ENCODE measurements at regions not wholly inside any gene's neighbourhood (a gene's known extent, or its start where the extent isn't known, plus 50 kb on each side); places are given as distances from the start of the nearest gene placed in this dataset.

DNA sequence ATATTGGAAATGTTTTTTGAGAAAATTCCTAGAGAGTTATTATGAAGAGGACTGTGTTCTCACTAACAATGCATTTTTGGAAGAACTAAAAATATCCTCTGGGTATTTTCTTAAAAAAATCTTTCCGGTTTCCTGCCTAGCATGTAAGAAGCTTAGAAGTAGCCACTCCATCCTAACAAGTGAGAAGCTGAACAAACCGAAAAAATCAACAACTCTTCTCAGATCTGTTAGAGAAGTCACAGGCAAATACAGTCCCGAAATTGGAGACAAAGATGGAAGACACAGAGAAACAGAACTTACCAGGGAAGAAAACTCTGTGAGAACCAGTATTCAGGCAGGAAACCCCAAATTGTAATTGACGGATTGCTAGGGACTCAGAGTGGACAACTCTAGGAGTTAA is 173.0 kb downstream of the KLF12 start:
- Histone ChIP-seq H3K9ac (ENCODE audit: low read length) (no peak overlapping the region), H2AFZ (ENCODE audit: low read depth, low read length, poor library complexity, severe bottlenecking) (no peak overlapping the region), H3K9me2 (ENCODE audit: insufficient read depth) (no peaks in the 10 kb centered on the region), H3K4me2 (ENCODE audit: low read length) (no peak overlapping the region), H3K4me1 (ENCODE audit: control insufficient read depth in 1 of 2, insufficient read depth in 2 of 2, low read length in 2 of 2) (peaks cover 6 to 11% of the 10 kb centered on the region in 2 experiments; a peak in 3 of 4 replicates), H3K36me3 (ENCODE audit: control insufficient read depth in 1 of 2, insufficient read depth in 2 of 2, low read length in 2 of 2) (no peaks in the 10 kb centered on the region), H4K20me1 (ENCODE audit: insufficient read depth) (no peaks in the 10 kb centered on the region), H3K27ac (ENCODE audit: low read depth, low read length) (no peak overlapping the region), H3K79me2 (ENCODE audit: insufficient read depth, low read length) (no peaks in the 10 kb centered on the region), H3K4me3 (replicated peaks in 1 of 2; ENCODE audit: low read depth in 1 of 2, low read length in 2 of 2) (no peak overlapping the region), H3K9me3 (ENCODE audit: control insufficient read depth in 1 of 2, insufficient read depth in 1 of 2, low read depth in 1 of 2, low read length in 2 of 2) (no peaks in the 10 kb centered on the region), H3K27me3 (ENCODE audit: insufficient read depth, low read length) (no peaks in the 10 kb centered on the region)
- intact Hi-C loops (cut with micrococcal nuclease), result no loop called here
- DNase-seq (ENCODE audit: low read depth, low spot score) (no peak), ATAC-seq (no peak)
- TF ChIP-seq CBX3 (IDR thresholded peaks at IDR 0.05; ENCODE audit: low read depth) (no peak), EZH2 (IDR thresholded peaks at IDR 0.05) (no peak), YY1 (IDR thresholded peaks at IDR 0.05; ENCODE audit: extremely low read depth, insufficient replicate concordance, low read depth, low read length) (no peak), TCF7L2 (IDR thresholded peaks at IDR 0.05; ENCODE audit: borderline replicate concordance, extremely low read depth, insufficient read depth, insufficient read length) (no peak), JUND (IDR thresholded peaks at IDR 0.05) (no peak), SIN3A (IDR thresholded peaks at IDR 0.05; ENCODE audit: low read depth) (no peak), POLR2AphosphoS5 (IDR thresholded peaks at IDR 0.05; ENCODE audit: low read depth, low read length) (no peak), CEBPB (IDR thresholded peaks at IDR 0.05; ENCODE audit: low read depth) (no peak), ZFX (IDR thresholded peaks at IDR 0.05) (no peak), ELF1 (IDR thresholded peaks at IDR 0.05; ENCODE audit: borderline replicate concordance, low read depth) (no peak), RAD21 (IDR thresholded peaks at IDR 0.05; ENCODE audit: low read depth) (no peak), ZNF274 (IDR thresholded peaks at IDR 0.05; ENCODE audit: low read depth, low read length) (no peak), SP1 (IDR thresholded peaks at IDR 0.05; ENCODE audit: low read depth) (no peak), POLR2A (IDR thresholded peaks at IDR 0.05; ENCODE audit: borderline replicate concordance, extremely low read depth, insufficient read depth, insufficient read length) (no peak)
- TF ChIP-seq, protein P1, sequence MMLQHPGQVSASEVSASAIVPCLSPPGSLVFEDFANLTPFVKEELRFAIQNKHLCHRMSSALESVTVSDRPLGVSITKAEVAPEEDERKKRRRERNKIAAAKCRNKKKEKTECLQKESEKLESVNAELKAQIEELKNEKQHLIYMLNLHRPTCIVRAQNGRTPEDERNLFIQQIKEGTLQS (IDR thresholded peaks at IDR 0.05), result no peak
- TF ChIP-seq, protein P2, sequence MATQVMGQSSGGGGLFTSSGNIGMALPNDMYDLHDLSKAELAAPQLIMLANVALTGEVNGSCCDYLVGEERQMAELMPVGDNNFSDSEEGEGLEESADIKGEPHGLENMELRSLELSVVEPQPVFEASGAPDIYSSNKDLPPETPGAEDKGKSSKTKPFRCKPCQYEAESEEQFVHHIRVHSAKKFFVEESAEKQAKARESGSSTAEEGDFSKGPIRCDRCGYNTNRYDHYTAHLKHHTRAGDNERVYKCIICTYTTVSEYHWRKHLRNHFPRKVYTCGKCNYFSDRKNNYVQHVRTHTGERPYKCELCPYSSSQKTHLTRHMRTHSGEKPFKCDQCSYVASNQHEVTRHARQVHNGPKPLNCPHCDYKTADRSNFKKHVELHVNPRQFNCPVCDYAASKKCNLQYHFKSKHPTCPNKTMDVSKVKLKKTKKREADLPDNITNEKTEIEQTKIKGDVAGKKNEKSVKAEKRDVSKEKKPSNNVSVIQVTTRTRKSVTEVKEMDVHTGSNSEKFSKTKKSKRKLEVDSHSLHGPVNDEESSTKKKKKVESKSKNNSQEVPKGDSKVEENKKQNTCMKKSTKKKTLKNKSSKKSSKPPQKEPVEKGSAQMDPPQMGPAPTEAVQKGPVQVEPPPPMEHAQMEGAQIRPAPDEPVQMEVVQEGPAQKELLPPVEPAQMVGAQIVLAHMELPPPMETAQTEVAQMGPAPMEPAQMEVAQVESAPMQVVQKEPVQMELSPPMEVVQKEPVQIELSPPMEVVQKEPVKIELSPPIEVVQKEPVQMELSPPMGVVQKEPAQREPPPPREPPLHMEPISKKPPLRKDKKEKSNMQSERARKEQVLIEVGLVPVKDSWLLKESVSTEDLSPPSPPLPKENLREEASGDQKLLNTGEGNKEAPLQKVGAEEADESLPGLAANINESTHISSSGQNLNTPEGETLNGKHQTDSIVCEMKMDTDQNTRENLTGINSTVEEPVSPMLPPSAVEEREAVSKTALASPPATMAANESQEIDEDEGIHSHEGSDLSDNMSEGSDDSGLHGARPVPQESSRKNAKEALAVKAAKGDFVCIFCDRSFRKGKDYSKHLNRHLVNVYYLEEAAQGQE (IDR thresholded peaks at IDR 0.05; ENCODE audit: low read depth), result no peak
- TF ChIP-seq, protein P3, sequence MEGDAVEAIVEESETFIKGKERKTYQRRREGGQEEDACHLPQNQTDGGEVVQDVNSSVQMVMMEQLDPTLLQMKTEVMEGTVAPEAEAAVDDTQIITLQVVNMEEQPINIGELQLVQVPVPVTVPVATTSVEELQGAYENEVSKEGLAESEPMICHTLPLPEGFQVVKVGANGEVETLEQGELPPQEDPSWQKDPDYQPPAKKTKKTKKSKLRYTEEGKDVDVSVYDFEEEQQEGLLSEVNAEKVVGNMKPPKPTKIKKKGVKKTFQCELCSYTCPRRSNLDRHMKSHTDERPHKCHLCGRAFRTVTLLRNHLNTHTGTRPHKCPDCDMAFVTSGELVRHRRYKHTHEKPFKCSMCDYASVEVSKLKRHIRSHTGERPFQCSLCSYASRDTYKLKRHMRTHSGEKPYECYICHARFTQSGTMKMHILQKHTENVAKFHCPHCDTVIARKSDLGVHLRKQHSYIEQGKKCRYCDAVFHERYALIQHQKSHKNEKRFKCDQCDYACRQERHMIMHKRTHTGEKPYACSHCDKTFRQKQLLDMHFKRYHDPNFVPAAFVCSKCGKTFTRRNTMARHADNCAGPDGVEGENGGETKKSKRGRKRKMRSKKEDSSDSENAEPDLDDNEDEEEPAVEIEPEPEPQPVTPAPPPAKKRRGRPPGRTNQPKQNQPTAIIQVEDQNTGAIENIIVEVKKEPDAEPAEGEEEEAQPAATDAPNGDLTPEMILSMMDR (IDR thresholded peaks at IDR 0.05 in 2 of 3, conservative IDR thresholded peaks at IDR 0.05 in 1 of 3; ENCODE audit: borderline replicate concordance in 1 of 3, insufficient read depth in 1 of 3, low read depth in 2 of 3, low read length in 2 of 3), result no peak
- TF ChIP-seq, protein P4, sequence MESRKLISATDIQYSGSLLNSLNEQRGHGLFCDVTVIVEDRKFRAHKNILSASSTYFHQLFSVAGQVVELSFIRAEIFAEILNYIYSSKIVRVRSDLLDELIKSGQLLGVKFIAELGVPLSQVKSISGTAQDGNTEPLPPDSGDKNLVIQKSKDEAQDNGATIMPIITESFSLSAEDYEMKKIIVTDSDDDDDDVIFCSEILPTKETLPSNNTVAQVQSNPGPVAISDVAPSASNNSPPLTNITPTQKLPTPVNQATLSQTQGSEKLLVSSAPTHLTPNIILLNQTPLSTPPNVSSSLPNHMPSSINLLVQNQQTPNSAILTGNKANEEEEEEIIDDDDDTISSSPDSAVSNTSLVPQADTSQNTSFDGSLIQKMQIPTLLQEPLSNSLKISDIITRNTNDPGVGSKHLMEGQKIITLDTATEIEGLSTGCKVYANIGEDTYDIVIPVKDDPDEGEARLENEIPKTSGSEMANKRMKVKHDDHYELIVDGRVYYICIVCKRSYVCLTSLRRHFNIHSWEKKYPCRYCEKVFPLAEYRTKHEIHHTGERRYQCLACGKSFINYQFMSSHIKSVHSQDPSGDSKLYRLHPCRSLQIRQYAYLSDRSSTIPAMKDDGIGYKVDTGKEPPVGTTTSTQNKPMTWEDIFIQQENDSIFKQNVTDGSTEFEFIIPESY (IDR thresholded peaks at IDR 0.05; ENCODE audit: extremely low read depth, insufficient replicate concordance, low read length), result no peak
- ChIA-PET CTCF (no interaction called here), RAD21 (ENCODE audit: low non-redundant PET in 1 of 2, low total read pairs in 2 of 2, uncharacterized antibody in 2 of 2, unreplicated experiment in 2 of 2) (no interaction called here), POLR2A (no interaction called here)
- BruUV-seq (replicated peaks), result no TSS peak

All from HCT116 (cell line).